ENCODE measurements at regions not wholly inside any gene's neighbourhood (a gene's known extent, or its start where the extent isn't known, plus 50 kb on each side); places are given as distances from the start of the nearest gene placed in this dataset.

DNA sequence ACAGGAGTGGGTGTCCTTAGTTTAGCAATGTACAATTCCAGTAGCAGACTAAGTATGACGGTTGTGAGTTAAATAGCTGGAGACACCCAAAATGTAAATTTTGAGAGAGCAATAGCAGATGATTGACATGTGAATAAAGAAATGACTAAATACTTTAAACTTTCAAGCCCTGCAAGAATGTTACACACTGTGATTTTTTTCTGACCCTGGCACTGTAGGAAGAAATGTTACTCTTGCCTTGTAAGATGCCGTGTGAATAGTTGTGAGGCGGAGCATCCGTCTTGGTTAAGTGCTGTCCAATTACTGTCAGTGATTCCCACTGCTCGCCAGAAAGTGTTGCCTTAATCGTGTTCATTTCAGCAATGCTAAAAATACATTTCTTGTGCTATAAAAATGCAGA, 1248.1 kb downstream of the RAPGEF2 start:
- no peak overlapping the region for H3K27ac ChIP-seq (ENCODE audit: low read depth in 1 of 2, low read length in 1 of 2)
- 74 to 86% methylated on average over 6 of the region's 6 CpGs for WGBS, 2 donors
- H3K36me3 ChIP-seq (ENCODE audit: control insufficient read depth in 4 of 4, insufficient read depth in 4 of 4, low read length in 4 of 4): no peaks in the 10 kb centered on the region
- DNase-seq: no peak
- no peaks in the 10 kb centered on the region for H3K9me3 ChIP-seq (ENCODE audit: control insufficient read depth in 4 of 4, insufficient read depth in 3 of 4, low read length in 3 of 4)
- TF ChIP-seq, protein P1, sequence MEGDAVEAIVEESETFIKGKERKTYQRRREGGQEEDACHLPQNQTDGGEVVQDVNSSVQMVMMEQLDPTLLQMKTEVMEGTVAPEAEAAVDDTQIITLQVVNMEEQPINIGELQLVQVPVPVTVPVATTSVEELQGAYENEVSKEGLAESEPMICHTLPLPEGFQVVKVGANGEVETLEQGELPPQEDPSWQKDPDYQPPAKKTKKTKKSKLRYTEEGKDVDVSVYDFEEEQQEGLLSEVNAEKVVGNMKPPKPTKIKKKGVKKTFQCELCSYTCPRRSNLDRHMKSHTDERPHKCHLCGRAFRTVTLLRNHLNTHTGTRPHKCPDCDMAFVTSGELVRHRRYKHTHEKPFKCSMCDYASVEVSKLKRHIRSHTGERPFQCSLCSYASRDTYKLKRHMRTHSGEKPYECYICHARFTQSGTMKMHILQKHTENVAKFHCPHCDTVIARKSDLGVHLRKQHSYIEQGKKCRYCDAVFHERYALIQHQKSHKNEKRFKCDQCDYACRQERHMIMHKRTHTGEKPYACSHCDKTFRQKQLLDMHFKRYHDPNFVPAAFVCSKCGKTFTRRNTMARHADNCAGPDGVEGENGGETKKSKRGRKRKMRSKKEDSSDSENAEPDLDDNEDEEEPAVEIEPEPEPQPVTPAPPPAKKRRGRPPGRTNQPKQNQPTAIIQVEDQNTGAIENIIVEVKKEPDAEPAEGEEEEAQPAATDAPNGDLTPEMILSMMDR (IDR thresholded peaks at IDR 0.05; ENCODE audit: control extremely low read depth, extremely low read depth): no peak
- ATAC-seq (ENCODE audit: insufficient read depth, low FRiP score): no peak
- no peaks in the 10 kb centered on the region for H3K27me3 ChIP-seq (ENCODE audit: control insufficient read depth in 3 of 3, insufficient read depth in 3 of 3, low read length in 2 of 3)
- no peaks in the 10 kb centered on the region for H3K4me1 ChIP-seq (ENCODE audit: control insufficient read depth in 5 of 5, insufficient read depth in 5 of 5, low read length in 5 of 5)
- no peak overlapping the region for H3K9ac ChIP-seq (ENCODE audit: insufficient read depth in 1 of 2, low read length in 2 of 2)
- H3K4me3 ChIP-seq: no peak overlapping the region

DNA sequence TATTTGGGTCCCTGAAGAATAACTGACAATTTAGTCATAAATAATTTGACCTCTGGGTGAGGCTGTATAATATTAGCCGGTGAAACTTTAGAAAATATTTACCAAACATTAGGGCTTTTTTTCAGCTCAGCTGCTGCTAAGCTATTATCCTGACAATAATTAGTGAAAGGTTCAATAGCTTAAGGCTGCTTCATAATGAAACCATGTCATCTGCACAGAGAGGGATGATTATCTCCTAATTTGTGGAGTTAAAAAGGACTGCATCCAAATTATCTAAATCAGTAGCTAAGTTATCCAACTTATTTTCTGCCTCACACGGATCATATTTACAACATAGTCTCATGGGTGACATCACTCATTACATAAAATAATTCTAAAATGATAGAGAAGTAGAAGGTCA, 1249.8 kb downstream of the RAPGEF2 start:
- Histone ChIP-seq H3K4me1 (ENCODE audit: control insufficient read depth in 5 of 5, insufficient read depth in 5 of 5, low read length in 5 of 5) (no peaks in the 10 kb centered on the region), H3K9me3 (ENCODE audit: control insufficient read depth in 4 of 4, insufficient read depth in 3 of 4, low read length in 3 of 4) (no peaks in the 10 kb centered on the region), H3K27ac (ENCODE audit: low read depth in 1 of 2, low read length in 1 of 2) (no peak overlapping the region), H3K36me3 (ENCODE audit: control insufficient read depth in 4 of 4, insufficient read depth in 4 of 4, low read length in 4 of 4) (no peaks in the 10 kb centered on the region), H3K4me3 (no peak overlapping the region), H3K9ac (ENCODE audit: insufficient read depth in 1 of 2, low read length in 2 of 2) (no peak overlapping the region), H3K27me3 (ENCODE audit: control insufficient read depth in 3 of 3, insufficient read depth in 3 of 3, low read length in 2 of 3) (no peaks in the 10 kb centered on the region)
- DNase-seq: no peak
- WGBS, 2 donors: 70 to 75% methylated on average over 2 of the region's 2 CpGs
- no peak for ATAC-seq (ENCODE audit: insufficient read depth, low FRiP score)
- TF ChIP-seq, protein P1 (IDR thresholded peaks at IDR 0.05; ENCODE audit: control extremely low read depth, extremely low read depth): no peak

DNA sequence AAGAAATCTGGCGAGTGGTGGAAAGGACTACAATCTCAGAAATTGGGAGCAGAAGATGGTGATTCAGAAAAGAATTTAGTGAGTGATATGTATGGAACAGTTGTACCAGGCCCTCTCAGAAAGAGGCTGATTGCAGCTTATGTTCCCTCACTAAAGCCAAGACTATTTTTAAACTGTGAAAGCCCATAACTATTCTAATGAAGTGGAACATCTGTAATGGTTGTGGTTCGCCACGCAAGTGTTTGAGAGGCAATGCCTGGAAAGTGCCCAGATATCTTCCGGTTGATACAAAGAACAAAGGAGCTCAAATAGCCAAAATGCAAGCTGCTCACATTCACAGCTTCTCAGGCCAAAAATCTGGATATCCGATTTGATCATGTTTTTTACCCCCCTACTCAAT, 1250.7 kb downstream of the RAPGEF2 start:
- no peaks in the 10 kb centered on the region for H3K9me3 ChIP-seq (ENCODE audit: control insufficient read depth in 4 of 4, insufficient read depth in 3 of 4, low read length in 3 of 4)
- WGBS, 2 donors: 82 to 90% methylated on average over 5 of the region's 5 CpGs
- no peak overlapping the region for H3K27ac ChIP-seq (ENCODE audit: low read depth in 1 of 2, low read length in 1 of 2)
- TF ChIP-seq, protein P1 (IDR thresholded peaks at IDR 0.05; ENCODE audit: control extremely low read depth, extremely low read depth): no peak
- H3K36me3 ChIP-seq (ENCODE audit: control insufficient read depth in 4 of 4, insufficient read depth in 4 of 4, low read length in 4 of 4): no peaks in the 10 kb centered on the region
- H3K27me3 ChIP-seq (ENCODE audit: control insufficient read depth in 3 of 3, insufficient read depth in 3 of 3, low read length in 2 of 3): no peaks in the 10 kb centered on the region
- H3K4me3 ChIP-seq: no peak overlapping the region
- DNase-seq (peak in 2 of 3 donors; percentile 3 to 13), ATAC-seq (ENCODE audit: insufficient read depth, low FRiP score) (no peak)
- H3K4me1 ChIP-seq (ENCODE audit: control insufficient read depth in 5 of 5, insufficient read depth in 5 of 5, low read length in 5 of 5): no peaks in the 10 kb centered on the region
- H3K9ac ChIP-seq (ENCODE audit: insufficient read depth in 1 of 2, low read length in 2 of 2): no peak overlapping the region

DNA sequence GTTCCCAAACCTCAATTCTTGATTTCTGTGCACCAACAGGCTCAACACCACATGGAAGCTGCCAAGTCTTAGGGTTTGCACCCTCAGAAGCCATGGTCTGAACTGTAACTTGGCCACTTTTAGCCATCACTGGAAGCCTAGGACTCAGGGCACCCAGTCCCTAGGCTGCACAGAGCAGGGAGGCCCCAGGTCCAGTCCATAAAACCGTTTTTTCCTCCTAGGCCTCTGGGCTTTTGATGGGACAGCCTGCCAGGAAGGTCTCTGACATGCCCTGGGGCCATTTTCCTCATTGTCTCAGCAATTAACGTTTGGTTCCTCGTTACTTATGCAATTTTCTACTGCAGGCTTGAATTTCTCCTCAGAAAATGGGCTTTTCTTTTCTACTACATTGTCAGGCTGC, 1259.6 kb downstream of the RAPGEF2 start:
- WGBS, 2 donors: 51 to 56% methylated on average over 3 of the region's 3 CpGs
- ATAC-seq (ENCODE audit: insufficient read depth, low FRiP score): no peak

More for the DNA sequence above, 1259.6 kb downstream of the RAPGEF2 start:
- Histone ChIP-seq H3K27me3 (ENCODE audit: control insufficient read depth in 3 of 3, insufficient read depth in 3 of 3, low read length in 2 of 3) (no peaks in the 10 kb centered on the region), H3K4me1 (ENCODE audit: control insufficient read depth in 5 of 5, insufficient read depth in 5 of 5, low read length in 5 of 5) (no peaks in the 10 kb centered on the region), H3K4me3 (no peak overlapping the region), H3K27ac (ENCODE audit: low read depth in 1 of 2, low read length in 1 of 2) (no peak overlapping the region), H3K9me3 (ENCODE audit: control insufficient read depth in 4 of 4, insufficient read depth in 3 of 4, low read length in 3 of 4) (peaks cover 0 to 2% (median 0%) of the 10 kb centered on the region in 4 donors), H3K9ac (ENCODE audit: insufficient read depth in 1 of 2, low read length in 2 of 2) (no peak overlapping the region), H3K36me3 (ENCODE audit: control insufficient read depth in 4 of 4, insufficient read depth in 4 of 4, low read length in 4 of 4) (no peaks in the 10 kb centered on the region)
- no peak for DNase-seq
- TF ChIP-seq, protein P1 (IDR thresholded peaks at IDR 0.05; ENCODE audit: control extremely low read depth, extremely low read depth): no peak

Measured in lung (tissue), 11 donors.